Endothelial cell of umbilical vein (primary cell): ENCODE measurements at regions not wholly inside any gene's neighbourhood (a gene's known extent, or its start where the extent isn't known, plus 50 kb on each side); places are given as distances from the start of the nearest gene placed in this dataset.

Experiments used
- BruUV-seq: library from RNA; stranded (reverse); fragments of 400-500 nt; replicated peaks from 2 replicates; lab custom pipeline; 2021; lab: Mats Ljungman, UMichigan
- CTCF ChIA-PET: fragments of 300-600, 350-600 bp; sonication (Branson Sonifier 250); formaldehyde crosslinking; loops from one replicate; lab custom pipeline; 2021; ENCODE audit warnings: antibody characterized with exemption, inconsistent platforms; lab: Charles Lee
- POLR2A ChIA-PET: fragments of 300-600, 350-600 bp; sonication (Branson Sonifier 250); formaldehyde crosslinking; loops from one replicate; lab custom pipeline; 2021; ENCODE audit warnings: antibody characterized with exemption, inconsistent platforms; lab: Charles Lee
- DNase-seq: peaks from one replicate; pipeline ENCODE4 v3.0.0-alpha.2; 2011; ENCODE audit warnings: low read depth, low spot score
- FAIRE-seq: peaks from 2 replicates; lab custom pipeline; 2011; peaks lifted over from hg19 to GRCh38; lab: Jason Lieb, UNC
- H2AFZ ChIP-seq: 2 replicates; pipeline ENCODE4 v1.6.0; 2012; ENCODE audit warnings: low read depth, low read length, control low read depth, inconsistent platforms
- H3K27ac ChIP-seq: 2 replicates; pipeline ENCODE4 v1.5.1; 2011; ENCODE audit warnings: low read depth, mild to moderate bottlenecking, control low read depth, low read length, moderate library complexity; ENCODE audit not compliant: insufficient read depth
- H3K27me3 ChIP-seq, 2 experiments: 2 replicates each; pipeline versions ENCODE4 v1.6.0 to v1.6.1; 2011; ENCODE audit warnings: low read length in 2 of 2, mixed read lengths in 1 of 2; ENCODE audit not compliant: control insufficient read depth in 2 of 2, insufficient read depth in 2 of 2
- H3K36me3 ChIP-seq, 2 experiments: 2 replicates in 1 of 2; 3 replicates in 1 of 2; pipeline ENCODE4 v1.5.1; 2011; ENCODE audit warnings: low read length in 2 of 2, mild to moderate bottlenecking in 1 of 2, moderate library complexity in 1 of 2; ENCODE audit not compliant: control insufficient read depth in 2 of 2, insufficient read depth in 2 of 2; ENCODE audit errors: extremely low read depth in 1 of 2
- H3K4me1 ChIP-seq: 3 replicates; pipeline ENCODE4 v1.5.1; 2011; ENCODE audit warnings: mild to moderate bottlenecking, low read length; ENCODE audit not compliant: control insufficient read depth, insufficient read depth; ENCODE audit errors: extremely low read depth
- H3K4me2 ChIP-seq: 2 replicates; pipeline ENCODE4 v1.6.1; 2011; ENCODE audit warnings: low read length, control low read depth, mixed read lengths; ENCODE audit not compliant: insufficient read depth
- H3K4me3 ChIP-seq, 3 experiments: fragments of 200-600 bp in 1 of 3; sonication (generic), shearing (Covaris generic) in 1 of 3; replicated peaks in 1 of 3; 2 replicates each; pipeline ENCODE4 v1.5.1; 2011 to 2016; ENCODE audit warnings: control low read depth in 3 of 3, low read length in 3 of 3, mild to moderate bottlenecking in 2 of 3, inconsistent platforms in 1 of 3, low read depth in 1 of 3, moderate library complexity in 1 of 3; ENCODE audit not compliant: insufficient read depth in 1 of 3
- H3K79me2 ChIP-seq: 2 replicates; pipeline ENCODE4 v1.6.0; 2012; ENCODE audit warnings: low read length, inconsistent platforms; ENCODE audit not compliant: control insufficient read depth, insufficient read depth
- H3K9ac ChIP-seq: replicated peaks from 2 replicates; pipeline ENCODE3; 2011; ENCODE audit warnings: low read length, control low read depth; ENCODE audit not compliant: insufficient read depth; ENCODE audit errors: extremely low read depth
- H3K9me1 ChIP-seq: replicated peaks from 3 replicates; pipeline ENCODE4 v1.6.0; 2011; ENCODE audit warnings: mild to moderate bottlenecking, low read length; ENCODE audit not compliant: control insufficient read depth, insufficient read depth; ENCODE audit errors: extremely low read depth
- H3K9me3 ChIP-seq: replicated peaks from 2 replicates; pipeline ENCODE4 v1.5.1; 2012; ENCODE audit warnings: low read length, inconsistent platforms; ENCODE audit not compliant: control insufficient read depth, insufficient read depth
- H4K20me1 ChIP-seq: replicated peaks from 2 replicates; pipeline ENCODE3; 2011; ENCODE audit warnings: mild to moderate bottlenecking, low read length; ENCODE audit not compliant: control insufficient read depth, insufficient read depth; ENCODE audit errors: extremely low read depth
- CTCF ChIP-seq, 2 donors: IDR thresholded peaks; 1 replicate in 1 of 2; 2 replicates in 1 of 2; pipeline ENCODE4 v1.5.1; 2011; ENCODE audit warnings: low read length in 2 of 2, mild to moderate bottlenecking in 2 of 2, moderate library complexity in 2 of 2, control low read depth in 1 of 2, inconsistent platforms in 1 of 2, low read depth in 1 of 2; ENCODE audit not compliant: insufficient read depth in 1 of 2; ENCODE audit errors: extremely low read depth in 1 of 2
- GATA2 ChIP-seq: IDR thresholded peaks from 2 replicates; pipeline ENCODE4 v1.7.0; 2011; ENCODE audit warnings: low read depth, mild to moderate bottlenecking, moderate library complexity, mixed read lengths, low read length; ENCODE audit not compliant: insufficient read length, insufficient read depth
- JUN ChIP-seq: IDR thresholded peaks from 2 replicates; pipeline ENCODE4 v1.6.1; 2011; ENCODE audit warnings: borderline replicate concordance, low read depth; ENCODE audit not compliant: insufficient read length, insufficient read depth
- MAX ChIP-seq: IDR thresholded peaks from 2 replicates; pipeline ENCODE4 v1.6.1; 2011; ENCODE audit not compliant: insufficient read depth, insufficient read length
- POLR2A ChIP-seq: IDR thresholded peaks from 2 replicates; pipeline ENCODE4 v1.6.1; 2012; ENCODE audit warnings: low read depth, mild to moderate bottlenecking, control low read depth, low read length
- POLR2AphosphoS5 ChIP-seq: IDR thresholded peaks from 2 replicates; pipeline ENCODE4 v1.6.1; 2012; ENCODE audit warnings: low read depth, mild to moderate bottlenecking, control low read depth, low read length, moderate library complexity; ENCODE audit not compliant: insufficient read depth
- dilution Hi-C: fragments of 300-500 bp; cut with MboI; formaldehyde crosslinking; loops from one replicate; pipeline ENCODE4 v1.15.0; 2019; ENCODE audit warnings: low sequenced_read_pairs; ENCODE audit not compliant: extremely low pct_ligation_motif_present
- intact Hi-C: fragments of 100-400 bp; cut with micrococcal nuclease; formaldehyde crosslinking; loops from one replicate; pipeline ENCODE4 v1.10.0; 2022

GRCh38 chr2:8580316-8581233 lies 101.3 kb upstream of the ID2 start:
- Histone ChIP-seq H3K36me3 (no peaks in the 10 kb centered on the region), H3K27ac (no peak overlapping the region), H3K27me3 (no peaks in the 10 kb centered on the region), H3K9me1 (no peaks in the 10 kb centered on the region), H3K9ac (no peak overlapping the region), H3K4me3 (no peak overlapping the region), H3K4me1 (no peaks in the 10 kb centered on the region), H3K4me2 (no peak overlapping the region), H2AFZ (no peak overlapping the region), H4K20me1 (no peaks in the 10 kb centered on the region), H3K79me2 (no peaks in the 10 kb centered on the region), H3K9me3 (no peaks in the 10 kb centered on the region)
- POLR2A ChIA-PET: no interaction called here
- TF ChIP-seq GATA2 (no peak), POLR2A (no peak), CTCF (IDR thresholded peaks at IDR 0.05; ENCODE audit: extremely low read depth in 1 of 2, insufficient read depth in 1 of 2, low read depth in 1 of 2, low read length in 2 of 2) (no peak), JUN (no peak), MAX (no peak), POLR2AphosphoS5 (no peak)
- CTCF ChIA-PET: no interaction called here
- no TSS peak for BruUV-seq
- DNase-seq (no peak), FAIRE-seq (no peak)
- intact Hi-C loops: loop anchor here (5.0 kb wide), 1 partner anchor 97 kb away; no protein-coding TSS in a partner anchor
- dilution Hi-C loops: no loop called here
